ENCODE measurements at regions not wholly inside any gene's neighbourhood (a gene's known extent, or its start where the extent isn't known, plus 50 kb on each side); places are given as distances from the start of the nearest gene placed in this dataset.

GRCh38 chr9:120071760-120072159 is 508.2 kb downstream of the CDK5RAP2 start:
- Mint-ChIP-seq H3K36me3 (no peaks in the 10 kb centered on the region), H3K4me1 (no peaks in the 10 kb centered on the region), H3K27ac (no peak overlapping the region), H3K27me3 (peaks cover 6 to 15% (median 9%) of the 10 kb centered on the region in 5 donors), H3K9me3 (peaks cover 0 to 6% (median 2%) of the 10 kb centered on the region in 9 donors), H3K4me3 (no peak overlapping the region)
- POLR2A ChIA-PET, result no interaction called here
- ATAC-seq (no peak), DNase-seq (no peak)

GRCh38 chr9:120066315-120066714 is 513.7 kb downstream of the CDK5RAP2 start:
- POLR2A ChIA-PET, result no interaction called here
- H3K4me1 Mint-ChIP-seq, result no peaks in the 10 kb centered on the region
- H3K4me3 Mint-ChIP-seq, result no peak overlapping the region
- no peak overlapping the region for H3K27ac Mint-ChIP-seq
- peaks cover 0 to 4% (median 1%) of the 10 kb centered on the region in 5 donors for H3K27me3 Mint-ChIP-seq
- no peaks in the 10 kb centered on the region for H3K36me3 Mint-ChIP-seq
- ATAC-seq (no peak), DNase-seq (no peak)
- H3K9me3 Mint-ChIP-seq, result peaks cover 0 to 15% (median 7%) of the 10 kb centered on the region in 9 donors

DNA sequence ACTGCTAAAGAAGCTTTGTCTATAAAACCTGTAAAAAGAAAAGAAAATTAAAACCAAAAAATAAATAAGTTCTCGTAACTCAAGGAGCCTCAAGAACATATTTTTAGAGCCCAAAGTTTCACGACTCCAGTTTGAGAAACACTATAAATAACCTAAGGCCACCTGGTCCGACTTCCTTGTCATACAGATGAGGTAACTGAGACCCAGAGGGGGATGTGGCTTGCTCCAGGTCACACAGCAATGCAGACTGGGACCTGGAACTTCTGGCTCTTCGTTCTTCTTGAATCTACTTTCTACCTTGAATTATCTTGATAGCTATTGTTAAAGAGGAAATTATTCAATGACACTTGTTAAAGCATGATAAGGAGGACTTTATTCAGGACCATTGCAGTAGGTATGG is 514.8 kb downstream of the CDK5RAP2 start:
- peaks cover 0 to 4% (median 0%) of the 10 kb centered on the region in 5 donors for H3K27me3 Mint-ChIP-seq
- POLR2A ChIA-PET, result no interaction called here
- peaks cover 0 to 15% (median 7%) of the 10 kb centered on the region in 9 donors for H3K9me3 Mint-ChIP-seq
- DNase-seq (no peak), ATAC-seq (no peak)
- no peaks in the 10 kb centered on the region for H3K36me3 Mint-ChIP-seq
- no peak overlapping the region for H3K4me3 Mint-ChIP-seq
- H3K27ac Mint-ChIP-seq, result no peak overlapping the region
- H3K4me1 Mint-ChIP-seq, result no peaks in the 10 kb centered on the region

GRCh38 chr9:120045011-120045410 is 535.0 kb downstream of the CDK5RAP2 start:
- no peak for ATAC-seq
- no peaks in the 10 kb centered on the region for H3K4me1 Mint-ChIP-seq
- POLR2A ChIA-PET, result no interaction called here
- no peaks in the 10 kb centered on the region for H3K36me3 Mint-ChIP-seq
- H3K27me3 Mint-ChIP-seq, result peaks cover 0 to 13% (median 3%) of the 10 kb centered on the region in 5 donors
- no peak for DNase-seq
- H3K9me3 Mint-ChIP-seq, result peaks cover 0 to 21% (median 4%) of the 10 kb centered on the region in 9 donors
- H3K27ac Mint-ChIP-seq, result no peak overlapping the region
- no peak overlapping the region for H3K4me3 Mint-ChIP-seq

DNA sequence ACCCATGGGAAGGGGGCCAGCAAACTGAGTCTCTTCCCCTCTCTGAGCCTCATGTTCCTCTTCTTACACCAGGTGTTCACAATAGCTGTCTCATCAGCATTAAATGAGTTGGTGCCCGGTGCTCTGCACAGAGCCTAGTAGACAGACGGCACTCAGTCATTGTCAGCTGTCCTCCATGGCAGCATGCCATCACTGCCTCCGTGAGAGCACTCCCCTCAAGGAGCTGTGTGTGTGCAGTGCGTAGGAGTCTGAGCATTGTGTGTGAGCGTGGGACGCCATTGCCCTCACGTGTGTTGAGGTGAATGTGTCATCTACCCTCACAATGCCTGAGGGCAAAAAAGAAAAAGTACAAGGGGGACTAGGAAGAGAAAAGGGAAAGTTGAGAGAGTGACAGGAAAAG is 536.5 kb downstream of the CDK5RAP2 start:
- DNase-seq (no peak), ATAC-seq (no peak)
- Mint-ChIP-seq H3K9me3 (peaks cover 0 to 21% (median 0%) of the 10 kb centered on the region in 9 donors), H3K27me3 (peaks cover 0 to 13% (median 2%) of the 10 kb centered on the region in 5 donors), H3K27ac (no peak overlapping the region), H3K36me3 (no peaks in the 10 kb centered on the region), H3K4me3 (no peak overlapping the region), H3K4me1 (no peaks in the 10 kb centered on the region)
- POLR2A ChIA-PET, result no interaction called here

DNA sequence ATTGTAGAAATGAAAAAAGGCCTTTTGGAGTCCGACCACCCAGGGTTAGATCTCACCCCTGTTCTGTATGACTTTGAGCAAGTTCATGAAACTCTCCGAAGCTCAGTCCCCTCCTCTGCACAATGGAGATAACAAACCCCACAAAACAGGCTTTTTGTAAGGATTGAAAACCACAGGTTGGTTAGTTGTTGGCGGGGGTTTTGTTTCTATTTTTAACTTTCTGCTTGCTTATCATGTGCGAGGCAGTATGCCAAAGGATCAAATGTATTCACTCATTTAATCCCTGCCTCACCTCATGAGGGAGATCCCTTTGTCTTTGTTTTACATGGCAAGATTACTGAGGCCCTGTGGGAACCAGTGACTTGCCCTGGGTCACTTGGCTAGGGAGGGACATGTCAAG is 539.1 kb downstream of the CDK5RAP2 start:
- Mint-ChIP-seq H3K27ac (no peak overlapping the region), H3K27me3 (peaks cover 0 to 13% (median 3%) of the 10 kb centered on the region in 5 donors), H3K36me3 (no peaks in the 10 kb centered on the region), H3K9me3 (peaks cover 0 to 21% (median 4%) of the 10 kb centered on the region in 9 donors), H3K4me3 (no peak overlapping the region), H3K4me1 (no peaks in the 10 kb centered on the region)
- no peak for DNase-seq
- POLR2A ChIA-PET, result no interaction called here
- ATAC-seq, result no peak

- DNase-seq (no peak), ATAC-seq (no peak)
- H3K9me3 Mint-ChIP-seq, result peaks cover 0 to 10% (median 0%) of the 10 kb centered on the region in 9 donors
- no peak overlapping the region for H3K4me3 Mint-ChIP-seq
- no peaks in the 10 kb centered on the region for H3K36me3 Mint-ChIP-seq
- peaks cover 0 to 8% (median 5%) of the 10 kb centered on the region in 5 donors for H3K27me3 Mint-ChIP-seq
- H3K27ac Mint-ChIP-seq, result no peak overlapping the region
- POLR2A ChIA-PET, result no interaction called here
- no peaks in the 10 kb centered on the region for H3K4me1 Mint-ChIP-seq
Measured at GRCh38 chr9:120038342-120038741, 541.6 kb downstream of the CDK5RAP2 start.

DNA sequence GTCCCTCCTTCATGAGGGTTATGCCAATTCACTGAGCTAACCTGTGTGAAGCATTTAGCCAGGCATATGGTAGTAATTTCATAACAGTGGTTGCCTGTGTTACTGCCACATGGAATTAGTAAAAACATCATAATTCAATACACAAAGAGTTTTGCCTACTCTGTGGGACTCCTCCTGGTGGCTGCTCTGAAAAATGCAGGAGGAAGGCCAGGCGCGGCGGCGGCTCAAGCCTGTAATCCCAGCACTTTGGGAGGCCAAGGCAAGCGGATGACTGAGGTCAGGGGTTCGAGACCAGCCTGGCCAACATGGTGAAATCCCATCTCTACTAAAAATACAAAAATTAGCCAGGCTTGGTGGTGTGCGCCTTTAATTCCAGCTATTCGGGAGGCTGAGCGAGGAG is 547.3 kb downstream of the CDK5RAP2 start:
- peaks cover 0 to 31% (median 14%) of the 10 kb centered on the region in 5 donors for H3K27me3 Mint-ChIP-seq
- no peak for ATAC-seq
- H3K36me3 Mint-ChIP-seq, result no peaks in the 10 kb centered on the region
- no peak overlapping the region for H3K4me3 Mint-ChIP-seq
- POLR2A ChIA-PET, result no interaction called here
- no peak overlapping the region for H3K27ac Mint-ChIP-seq
- DNase-seq, result no peak
- H3K4me1 Mint-ChIP-seq, result no peaks in the 10 kb centered on the region
- peaks cover 0 to 17% (median 1%) of the 10 kb centered on the region in 9 donors for H3K9me3 Mint-ChIP-seq

DNA sequence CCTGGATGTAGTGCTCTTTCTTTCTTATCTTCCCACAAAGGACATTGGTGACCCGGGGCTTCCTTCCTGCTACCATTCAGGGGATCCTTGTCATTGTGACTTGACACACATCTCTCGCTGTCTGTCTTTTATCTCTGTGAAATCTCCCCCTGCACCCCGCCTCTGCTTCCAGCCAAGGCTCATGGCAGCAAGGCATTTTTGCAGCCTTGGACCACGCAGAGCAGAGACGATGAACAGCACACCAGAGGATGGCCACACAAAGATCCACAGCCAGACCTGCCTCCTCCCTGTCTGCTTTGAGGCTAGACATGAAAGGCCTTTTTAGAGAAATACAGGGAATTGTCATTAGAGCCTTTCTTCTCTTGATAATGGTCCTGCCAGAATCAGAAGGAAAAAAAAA is 549.1 kb downstream of the CDK5RAP2 start:
- DNase-seq (no peak), ATAC-seq (no peak)
- H3K27ac Mint-ChIP-seq, result peak overlapping the region in 1 of 10 donors; percentile 1
- H3K27me3 Mint-ChIP-seq, result peaks cover 0 to 29% (median 16%) of the 10 kb centered on the region in 5 donors
- H3K4me3 Mint-ChIP-seq, result no peak overlapping the region
- peaks cover 0 to 17% (median 1%) of the 10 kb centered on the region in 9 donors for H3K9me3 Mint-ChIP-seq
- H3K36me3 Mint-ChIP-seq, result no peaks in the 10 kb centered on the region
- no peaks in the 10 kb centered on the region for H3K4me1 Mint-ChIP-seq
- POLR2A ChIA-PET, result no interaction called here

DNA sequence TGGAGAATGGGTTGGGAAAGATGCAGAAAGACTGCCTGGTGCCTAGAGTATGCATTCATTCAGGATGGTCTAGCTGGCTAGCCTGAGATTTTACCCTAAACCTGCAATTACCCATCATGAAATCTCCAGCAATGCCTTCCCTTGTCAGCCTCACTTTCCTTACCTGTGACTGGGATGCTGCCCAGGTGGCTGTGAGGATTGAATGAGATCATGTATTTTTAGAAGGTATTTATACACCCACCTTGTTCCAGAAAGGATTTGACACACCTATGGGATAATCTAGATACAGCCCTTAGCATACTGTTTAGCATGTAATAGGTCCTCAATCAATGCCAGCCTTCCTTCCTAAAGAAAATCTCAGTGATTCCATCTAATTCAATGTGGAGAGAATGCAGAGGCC is 561.4 kb downstream of the CDK5RAP2 start:
- POLR2A ChIA-PET, result no interaction called here
- no peak for ATAC-seq
- no peak overlapping the region for H3K27ac Mint-ChIP-seq

DNA sequence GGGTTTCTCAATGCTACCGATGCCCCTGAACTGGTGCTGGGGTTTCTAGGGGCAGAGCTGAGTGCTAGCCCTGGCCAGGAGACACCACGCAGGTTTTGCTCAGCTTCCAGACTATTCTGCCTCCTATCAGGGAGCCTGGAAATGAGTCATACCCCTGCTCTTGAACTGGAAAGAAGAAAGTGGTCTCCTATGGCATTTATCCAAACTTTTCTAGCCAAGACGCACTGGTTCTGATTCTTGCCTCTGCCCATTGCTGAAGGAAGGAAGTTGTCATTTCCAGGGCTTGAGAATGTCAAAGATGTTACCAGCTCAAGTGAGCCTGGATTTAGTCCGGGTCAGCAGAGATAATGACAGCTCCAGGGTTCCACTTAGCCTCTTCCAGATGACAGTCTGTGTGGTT is 561.9 kb downstream of the CDK5RAP2 start:
- DNase-seq (no peak), ATAC-seq (no peak)
- H3K9me3 Mint-ChIP-seq, result peaks cover under 1 to 14% (median 6%) of the 10 kb centered on the region in 9 donors
- H3K27me3 Mint-ChIP-seq, result peaks cover 0 to 13% (median 0%) of the 10 kb centered on the region in 5 donors
- no peaks in the 10 kb centered on the region for H3K36me3 Mint-ChIP-seq
- no peak overlapping the region for H3K27ac Mint-ChIP-seq
- no peaks in the 10 kb centered on the region for H3K4me1 Mint-ChIP-seq
- no peak overlapping the region for H3K4me3 Mint-ChIP-seq
- POLR2A ChIA-PET, result no interaction called here

More for the DNA sequence above, 561.4 kb downstream of the CDK5RAP2 start:
- Mint-ChIP-seq H3K4me3 (no peak overlapping the region), H3K4me1 (no peaks in the 10 kb centered on the region), H3K36me3 (no peaks in the 10 kb centered on the region), H3K27me3 (peaks cover 0 to 9% (median 0%) of the 10 kb centered on the region in 5 donors), H3K9me3 (peaks cover 2 to 19% (median 7%) of the 10 kb centered on the region in 9 donors)
- DNase-seq, result no peak

- POLR2A ChIA-PET, result no interaction called here
- no peaks in the 10 kb centered on the region for H3K4me1 Mint-ChIP-seq
- no peak for ATAC-seq
- no peak overlapping the region for H3K27ac Mint-ChIP-seq
- H3K27me3 Mint-ChIP-seq, result peaks cover 0 to 20% (median 2%) of the 10 kb centered on the region in 5 donors
- H3K9me3 Mint-ChIP-seq, result peaks cover 0 to 13% (median 7%) of the 10 kb centered on the region in 9 donors
- DNase-seq, result no peak
- H3K4me3 Mint-ChIP-seq, result no peak overlapping the region
- no peaks in the 10 kb centered on the region for H3K36me3 Mint-ChIP-seq
Measured at GRCh38 chr9:120016231-120016630, 563.7 kb downstream of the CDK5RAP2 start.

DNA sequence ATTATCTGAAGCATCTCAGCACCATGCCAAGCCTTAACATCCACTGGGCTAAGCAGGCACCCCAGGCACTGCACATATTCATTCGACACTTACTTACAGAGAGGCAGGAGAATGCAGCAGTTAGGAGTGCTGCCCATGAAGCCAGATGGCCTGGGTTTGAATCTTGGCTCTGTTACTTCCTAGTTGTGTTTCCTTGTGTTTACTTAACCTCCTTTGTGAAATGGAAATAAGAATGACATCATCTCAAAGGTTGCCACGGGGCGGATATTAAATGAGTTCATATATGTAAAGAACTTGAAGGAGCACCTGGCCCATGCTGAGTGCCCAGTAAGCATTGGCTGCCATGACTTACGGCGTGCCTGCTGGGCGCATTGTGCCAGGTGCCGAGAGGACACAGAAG is 565.2 kb downstream of the CDK5RAP2 start:
- DNase-seq (no peak), ATAC-seq (no peak)
- Mint-ChIP-seq H3K27me3 (peaks cover 0 to 30% (median 8%) of the 10 kb centered on the region in 5 donors), H3K4me3 (no peak overlapping the region), H3K27ac (no peak overlapping the region), H3K4me1 (no peaks in the 10 kb centered on the region), H3K36me3 (no peaks in the 10 kb centered on the region), H3K9me3 (peaks cover 0 to 7% (median 2%) of the 10 kb centered on the region in 9 donors)
- POLR2A ChIA-PET, result no interaction called here

- no peak overlapping the region for H3K27ac Mint-ChIP-seq
- no peak for ATAC-seq
- H3K4me1 Mint-ChIP-seq, result no peaks in the 10 kb centered on the region
- POLR2A ChIA-PET, result no interaction called here
- no peaks in the 10 kb centered on the region for H3K36me3 Mint-ChIP-seq
- no peak for DNase-seq
- H3K27me3 Mint-ChIP-seq, result peaks cover 4 to 50% (median 11%) of the 10 kb centered on the region in 5 donors
- H3K4me3 Mint-ChIP-seq, result no peak overlapping the region
- H3K9me3 Mint-ChIP-seq, result peaks cover 0 to 5% (median 0%) of the 10 kb centered on the region in 9 donors
Measured at GRCh38 chr9:120009856-120010255, 570.1 kb downstream of the CDK5RAP2 start.

All from naive thymus-derived CD8-positive, alpha-beta T cell (primary cell).